ENCODE measurements at regions not wholly inside any gene's neighbourhood (a gene's known extent, or its start where the extent isn't known, plus 50 kb on each side); places are given as distances from the start of the nearest gene placed in this dataset.

DNA sequence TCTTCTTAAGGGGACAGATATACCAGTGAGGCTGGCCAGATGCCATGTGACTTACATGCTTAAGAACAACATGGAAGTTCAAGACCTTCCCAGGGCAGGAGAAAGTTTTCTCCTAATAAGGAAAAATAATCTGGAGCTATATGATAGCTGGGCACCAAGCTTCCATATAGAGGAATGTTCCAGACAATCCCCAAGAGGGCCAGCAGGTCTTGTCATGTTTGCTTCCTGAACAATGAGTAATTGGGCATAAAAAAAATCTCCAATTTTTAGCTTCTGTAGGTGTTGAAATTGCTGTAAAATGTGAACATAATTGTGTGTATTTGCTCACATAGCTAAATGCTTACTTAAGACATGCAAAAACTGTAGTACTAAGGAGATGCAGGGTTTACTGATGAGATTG lies 809.5 kb upstream of the PIK3C3 start:
- no peak overlapping the region for H3K4me3 ChIP-seq (ENCODE audit: low read depth, low read length)
- no peak for DNase-seq (ENCODE audit: low read depth)
- TF ChIP-seq, protein P1, sequence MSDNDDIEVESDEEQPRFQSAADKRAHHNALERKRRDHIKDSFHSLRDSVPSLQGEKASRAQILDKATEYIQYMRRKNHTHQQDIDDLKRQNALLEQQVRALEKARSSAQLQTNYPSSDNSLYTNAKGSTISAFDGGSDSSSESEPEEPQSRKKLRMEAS (IDR thresholded peaks at IDR 0.05; ENCODE audit: low read depth, low read length), result no peak
- TF ChIP-seq POLR2A (IDR thresholded peaks at IDR 0.05; ENCODE audit: extremely low read depth, insufficient read length) (no peak), MYC (IDR thresholded peaks at IDR 0.05; ENCODE audit: low read depth, low read length) (no peak)
- TF ChIP-seq, protein P2, sequence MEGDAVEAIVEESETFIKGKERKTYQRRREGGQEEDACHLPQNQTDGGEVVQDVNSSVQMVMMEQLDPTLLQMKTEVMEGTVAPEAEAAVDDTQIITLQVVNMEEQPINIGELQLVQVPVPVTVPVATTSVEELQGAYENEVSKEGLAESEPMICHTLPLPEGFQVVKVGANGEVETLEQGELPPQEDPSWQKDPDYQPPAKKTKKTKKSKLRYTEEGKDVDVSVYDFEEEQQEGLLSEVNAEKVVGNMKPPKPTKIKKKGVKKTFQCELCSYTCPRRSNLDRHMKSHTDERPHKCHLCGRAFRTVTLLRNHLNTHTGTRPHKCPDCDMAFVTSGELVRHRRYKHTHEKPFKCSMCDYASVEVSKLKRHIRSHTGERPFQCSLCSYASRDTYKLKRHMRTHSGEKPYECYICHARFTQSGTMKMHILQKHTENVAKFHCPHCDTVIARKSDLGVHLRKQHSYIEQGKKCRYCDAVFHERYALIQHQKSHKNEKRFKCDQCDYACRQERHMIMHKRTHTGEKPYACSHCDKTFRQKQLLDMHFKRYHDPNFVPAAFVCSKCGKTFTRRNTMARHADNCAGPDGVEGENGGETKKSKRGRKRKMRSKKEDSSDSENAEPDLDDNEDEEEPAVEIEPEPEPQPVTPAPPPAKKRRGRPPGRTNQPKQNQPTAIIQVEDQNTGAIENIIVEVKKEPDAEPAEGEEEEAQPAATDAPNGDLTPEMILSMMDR (IDR thresholded peaks at IDR 0.05; ENCODE audit: low read depth, low read length), result no peak

- TF ChIP-seq, protein P1 (IDR thresholded peaks at IDR 0.05; ENCODE audit: low read depth, low read length), result no peak
- TF ChIP-seq, protein P2 (IDR thresholded peaks at IDR 0.05; ENCODE audit: low read depth, low read length), result no peak
- no peak overlapping the region for H3K4me3 ChIP-seq (ENCODE audit: low read depth, low read length)
- no peak for DNase-seq (ENCODE audit: low read depth)
Observed at GRCh38 chr18:41144441-41144840, 810.6 kb upstream of the PIK3C3 start.

GRCh38 chr18:41140506-41140905 lies 814.5 kb upstream of the PIK3C3 start:
- DNase-seq (ENCODE audit: low read depth), result no peak
- H3K4me3 ChIP-seq (ENCODE audit: low read depth, low read length), result no peak overlapping the region
- TF ChIP-seq, protein P1 (IDR thresholded peaks at IDR 0.05; ENCODE audit: low read depth, low read length), result no peak
- TF ChIP-seq, protein P2 (IDR thresholded peaks at IDR 0.05; ENCODE audit: low read depth, low read length), result no peak
- TF ChIP-seq POLR2A (IDR thresholded peaks at IDR 0.05; ENCODE audit: extremely low read depth, insufficient read length), result no peak
- no peak for TF ChIP-seq MYC (IDR thresholded peaks at IDR 0.05; ENCODE audit: low read depth, low read length)

- no peak for DNase-seq (ENCODE audit: low read depth)
- H3K4me3 ChIP-seq (ENCODE audit: low read depth, low read length), result no peak overlapping the region
- TF ChIP-seq, protein P1 (IDR thresholded peaks at IDR 0.05; ENCODE audit: low read depth, low read length), result no peak
- TF ChIP-seq, protein P2 (IDR thresholded peaks at IDR 0.05; ENCODE audit: low read depth, low read length), result no peak
- TF ChIP-seq POLR2A (IDR thresholded peaks at IDR 0.05; ENCODE audit: extremely low read depth, insufficient read length), result no peak
- no peak for TF ChIP-seq MYC (IDR thresholded peaks at IDR 0.05; ENCODE audit: low read depth, low read length)
Observed at GRCh38 chr18:41135146-41135545, 819.9 kb upstream of the PIK3C3 start.

DNA sequence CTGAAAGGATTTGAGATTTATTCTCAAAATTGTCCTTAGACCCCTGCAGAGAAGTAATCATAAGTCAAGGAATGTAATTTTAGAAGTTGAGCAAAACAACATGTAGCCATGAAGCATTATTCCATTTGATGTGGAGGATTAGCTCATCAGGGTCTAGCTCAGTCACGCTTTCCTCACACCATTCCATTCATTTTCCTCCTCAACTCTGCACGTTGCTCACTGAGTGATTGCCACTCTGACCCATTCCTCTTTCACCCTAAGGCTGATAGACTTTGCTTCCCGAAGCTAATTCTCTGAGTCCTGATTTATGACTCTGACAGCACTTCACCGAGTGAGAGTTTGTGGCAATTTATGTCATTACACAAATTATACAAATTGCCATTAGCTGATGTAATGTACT lies 820.6 kb upstream of the PIK3C3 start:
- TF ChIP-seq MYC (IDR thresholded peaks at IDR 0.05; ENCODE audit: low read depth, low read length) (no peak), POLR2A (IDR thresholded peaks at IDR 0.05; ENCODE audit: extremely low read depth, insufficient read length) (no peak)
- TF ChIP-seq, protein P2 (IDR thresholded peaks at IDR 0.05; ENCODE audit: low read depth, low read length), result no peak
- TF ChIP-seq, protein P1 (IDR thresholded peaks at IDR 0.05; ENCODE audit: low read depth, low read length), result no peak
- no peak overlapping the region for H3K4me3 ChIP-seq (ENCODE audit: low read depth, low read length)
- no peak for DNase-seq (ENCODE audit: low read depth)

- no peak for DNase-seq (ENCODE audit: low read depth)
- TF ChIP-seq MYC (IDR thresholded peaks at IDR 0.05; ENCODE audit: low read depth, low read length) (no peak), POLR2A (IDR thresholded peaks at IDR 0.05; ENCODE audit: extremely low read depth, insufficient read length) (no peak)
- TF ChIP-seq, protein P2 (IDR thresholded peaks at IDR 0.05; ENCODE audit: low read depth, low read length), result no peak
- TF ChIP-seq, protein P1 (IDR thresholded peaks at IDR 0.05; ENCODE audit: low read depth, low read length), result no peak
- H3K4me3 ChIP-seq (ENCODE audit: low read depth, low read length), result no peak overlapping the region
Observed at GRCh38 chr18:41131050-41131449, 824.0 kb upstream of the PIK3C3 start.
